Large intestine (tissue), 3 donors: ENCODE measurements at regions not wholly inside any gene's neighbourhood (a gene's known extent, or its start where the extent isn't known, plus 50 kb on each side); places are given as distances from the start of the nearest gene placed in this dataset.

Source experiments
- DNase-seq, 2 donors: peaks; one replicate each; pipeline versions ENCODE4 v3.0.0 to v3.0.0-alpha.2; 2013
- H3K27ac ChIP-seq: one replicate; pipeline ENCODE4 v1.5.1; 2013; ENCODE audit warnings: low read length
- H3K27me3 ChIP-seq: 2 replicates; pipeline ENCODE4 v1.6.1; 2013; ENCODE audit warnings: low read length; ENCODE audit not compliant: control insufficient read depth, insufficient read depth
- H3K36me3 ChIP-seq: 2 replicates; pipeline ENCODE4 v1.6.1; 2013; ENCODE audit warnings: low read length; ENCODE audit not compliant: control insufficient read depth, insufficient read depth
- H3K4me1 ChIP-seq: one replicate; pipeline ENCODE4 v1.6.1; 2013; ENCODE audit warnings: low read length; ENCODE audit not compliant: control insufficient read depth, insufficient read depth
- H3K4me3 ChIP-seq: one replicate; pipeline ENCODE4 v1.5.1; 2013; ENCODE audit warnings: low read length
- H3K9me3 ChIP-seq: one replicate; pipeline ENCODE4 v1.6.1; 2013; ENCODE audit warnings: mild to moderate bottlenecking, low read depth, low read length, moderate library complexity; ENCODE audit not compliant: control insufficient read depth
- WGBS: methylation state at CpG from one replicate; pipeline ENCODE4 v1.1.5; 2013; ENCODE audit warnings: low lambda C conversion rate; ENCODE audit not compliant: insufficient coverage; 5-methylcytosine and 5-hydroxymethylcytosine counted together

DNA sequence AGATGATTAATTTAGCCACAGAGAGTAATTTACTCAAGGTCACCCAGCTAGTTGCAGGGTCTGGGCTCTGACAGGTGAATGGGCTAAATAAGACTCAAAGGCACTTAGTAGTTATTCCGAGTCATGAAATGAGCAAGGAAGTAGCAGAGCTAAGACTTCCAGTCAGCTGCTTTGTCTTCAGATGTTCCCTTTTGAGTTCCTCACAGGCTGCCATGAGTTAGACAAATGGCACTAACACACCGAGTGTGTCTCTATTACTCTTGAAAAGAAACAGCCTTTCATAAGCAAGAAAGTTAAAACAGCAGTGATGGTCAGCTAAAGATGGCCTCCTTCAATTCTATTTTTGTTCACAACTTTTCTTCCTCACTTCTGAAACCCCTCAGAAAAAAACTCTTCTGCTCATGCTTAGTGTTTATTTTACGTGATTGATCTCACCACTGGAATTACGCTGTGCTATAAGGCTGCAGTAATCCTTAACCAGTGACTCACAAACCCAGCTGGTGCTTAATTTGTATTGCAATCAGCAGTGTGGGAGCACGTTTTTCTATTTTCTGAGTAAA is 389.1 kb downstream of the AASDHPPT start:
- Histone ChIP-seq H3K27ac (peak overlapping the region; percentile 30), H3K27me3 (no peaks in the 10 kb centered on the region), H3K4me3 (no peak overlapping the region), H3K9me3 (no peaks in the 10 kb centered on the region), H3K4me1 (peaks cover 53% of the 10 kb centered on the region), H3K36me3 (no peaks in the 10 kb centered on the region)
- WGBS: 20% methylated on average over 1 of the region's 5 CpGs
- peak; percentile 35 to 69 for DNase-seq

DNA sequence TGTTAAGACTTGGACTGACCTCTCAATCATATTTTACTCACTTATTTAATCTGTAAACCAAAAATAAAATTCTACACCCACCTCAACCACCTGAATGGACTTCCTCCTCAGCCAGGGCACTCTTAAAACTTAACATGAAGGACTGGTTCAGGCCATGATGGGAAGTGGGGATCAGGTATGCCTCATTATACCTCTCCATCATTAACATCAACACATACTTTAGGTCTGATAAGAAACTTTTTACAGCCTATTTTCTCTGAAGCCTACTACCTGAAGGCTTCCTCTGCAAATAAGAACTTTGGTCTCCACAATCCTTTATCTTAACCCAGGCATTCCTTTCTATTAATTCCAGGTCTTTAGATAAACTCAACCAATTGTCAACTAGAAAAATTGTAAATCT is 390.0 kb downstream of the AASDHPPT start:
- H3K4me1 ChIP-seq: peaks cover 52% of the 10 kb centered on the region
- H3K36me3 ChIP-seq: no peaks in the 10 kb centered on the region
- no peaks in the 10 kb centered on the region for H3K27me3 ChIP-seq
- no peaks in the 10 kb centered on the region for H3K9me3 ChIP-seq
- H3K27ac ChIP-seq: peak overlapping the region; percentile 67
- peak; percentile 29 to 68 for DNase-seq
- H3K4me3 ChIP-seq: no peak overlapping the region

DNA sequence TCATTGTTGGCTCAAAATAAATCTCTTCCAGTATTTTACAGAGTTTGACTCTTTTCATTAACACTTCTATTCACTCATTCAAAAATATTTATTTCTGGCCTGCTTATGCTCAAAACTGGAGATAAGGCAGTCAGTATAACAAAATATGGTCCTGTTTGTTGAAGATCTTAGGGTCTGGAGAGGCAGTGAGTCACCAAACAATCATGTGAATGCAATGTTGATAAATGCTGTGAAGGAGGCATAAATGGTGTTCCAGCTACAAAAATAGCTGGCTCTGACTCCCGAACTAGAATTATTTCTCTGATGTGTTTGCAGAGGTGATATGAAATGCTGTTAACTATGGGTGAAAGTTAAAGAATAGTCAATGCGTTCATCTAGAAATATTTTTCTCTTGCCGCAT is 390.6 kb downstream of the AASDHPPT start:
- peak; percentile 38 to 77 for DNase-seq
- no peaks in the 10 kb centered on the region for H3K27me3 ChIP-seq
- H3K9me3 ChIP-seq: no peaks in the 10 kb centered on the region
- H3K36me3 ChIP-seq: no peaks in the 10 kb centered on the region
- peaks cover 51% of the 10 kb centered on the region for H3K4me1 ChIP-seq
- H3K4me3 ChIP-seq: no peak overlapping the region
- no CpG with 5 or more reads among the region's 3 CpGs for WGBS
- peak overlapping the region; percentile 67 for H3K27ac ChIP-seq

DNA sequence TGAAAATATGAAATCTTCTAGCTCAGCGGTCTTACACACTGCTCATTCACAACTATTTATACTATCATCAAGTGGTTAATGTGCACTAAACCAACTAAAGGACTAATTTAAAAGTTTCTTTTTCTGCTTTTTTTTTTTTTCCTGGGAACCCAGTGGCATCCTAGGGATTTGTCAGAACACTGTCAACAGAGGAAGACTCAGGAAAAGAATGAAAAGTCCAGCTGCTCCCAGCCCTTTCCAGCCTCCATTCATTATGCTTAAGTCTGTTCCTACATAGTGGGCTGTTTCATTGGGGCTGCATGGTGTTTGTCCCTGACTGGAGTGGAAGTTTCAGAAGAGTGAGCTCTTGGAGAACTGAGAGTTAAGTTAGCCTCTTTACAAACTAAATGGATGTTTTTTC is 391.1 kb downstream of the AASDHPPT start:
- DNase-seq: no peak
- H3K27me3 ChIP-seq: no peaks in the 10 kb centered on the region
- H3K27ac ChIP-seq: peak overlapping the region; percentile 67
- WGBS: no CpG with 5 or more reads among the region's 1 CpG
- H3K4me3 ChIP-seq: no peak overlapping the region
- peaks cover 47% of the 10 kb centered on the region for H3K4me1 ChIP-seq
- no peaks in the 10 kb centered on the region for H3K36me3 ChIP-seq
- no peaks in the 10 kb centered on the region for H3K9me3 ChIP-seq

DNA sequence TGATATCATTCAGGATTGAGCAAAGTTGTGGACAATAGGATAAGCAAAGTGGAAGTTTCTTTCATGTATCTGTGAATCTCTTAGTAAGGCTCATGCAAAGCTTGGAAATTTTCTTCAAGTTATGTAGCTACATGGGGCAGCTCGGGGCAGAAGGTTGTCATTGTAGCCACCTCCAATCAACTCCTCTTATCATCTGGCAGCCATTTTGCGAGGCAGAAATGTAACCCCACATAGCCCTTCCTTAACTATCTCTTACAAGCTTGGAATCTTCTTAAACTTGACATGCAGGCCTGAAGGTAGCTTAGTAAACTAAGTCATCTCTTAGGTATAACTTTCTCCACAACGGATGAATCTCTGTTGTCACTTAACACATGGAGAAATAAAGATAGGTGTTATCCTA is 392.8 kb downstream of the AASDHPPT start:
- no peak overlapping the region for H3K27ac ChIP-seq
- H3K4me1 ChIP-seq: peaks cover 38% of the 10 kb centered on the region
- 100% methylated on average over 1 of the region's 3 CpGs for WGBS

DNA sequence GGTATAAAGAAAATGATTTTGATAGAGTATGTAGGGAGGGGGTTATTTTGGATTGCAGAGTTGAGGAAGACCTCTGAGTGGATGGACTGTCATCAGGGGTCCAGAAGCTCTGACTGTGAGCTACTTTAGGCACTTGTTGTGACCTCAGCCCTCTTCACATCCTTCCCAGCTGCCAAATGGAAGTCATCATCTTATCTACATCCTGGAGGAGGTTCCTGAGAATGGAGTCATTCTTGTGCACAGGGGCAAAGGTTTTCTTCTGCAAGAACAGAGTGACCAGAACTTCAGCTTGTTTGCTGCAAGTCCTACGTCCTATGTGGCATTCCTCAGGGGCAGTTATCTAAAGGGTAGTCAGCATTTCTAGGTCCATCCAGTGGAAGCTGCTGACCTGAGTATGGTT is 393.8 kb downstream of the AASDHPPT start:
- Histone ChIP-seq H3K9me3 (peaks cover 2% of the 10 kb centered on the region), H3K4me3 (no peak overlapping the region), H3K27ac (peak overlapping the region; percentile 50), H3K27me3 (no peaks in the 10 kb centered on the region), H3K4me1 (peaks cover 32% of the 10 kb centered on the region), H3K36me3 (no peaks in the 10 kb centered on the region)
- no CpG with 5 or more reads among the region's 1 CpG for WGBS
- peak; percentile 67 to 82 for DNase-seq

More for the DNA sequence above, 392.8 kb downstream of the AASDHPPT start:
- no peaks in the 10 kb centered on the region for H3K36me3 ChIP-seq
- DNase-seq: no peak
- no peak overlapping the region for H3K4me3 ChIP-seq
- H3K9me3 ChIP-seq: peaks cover 2% of the 10 kb centered on the region
- no peaks in the 10 kb centered on the region for H3K27me3 ChIP-seq

DNA sequence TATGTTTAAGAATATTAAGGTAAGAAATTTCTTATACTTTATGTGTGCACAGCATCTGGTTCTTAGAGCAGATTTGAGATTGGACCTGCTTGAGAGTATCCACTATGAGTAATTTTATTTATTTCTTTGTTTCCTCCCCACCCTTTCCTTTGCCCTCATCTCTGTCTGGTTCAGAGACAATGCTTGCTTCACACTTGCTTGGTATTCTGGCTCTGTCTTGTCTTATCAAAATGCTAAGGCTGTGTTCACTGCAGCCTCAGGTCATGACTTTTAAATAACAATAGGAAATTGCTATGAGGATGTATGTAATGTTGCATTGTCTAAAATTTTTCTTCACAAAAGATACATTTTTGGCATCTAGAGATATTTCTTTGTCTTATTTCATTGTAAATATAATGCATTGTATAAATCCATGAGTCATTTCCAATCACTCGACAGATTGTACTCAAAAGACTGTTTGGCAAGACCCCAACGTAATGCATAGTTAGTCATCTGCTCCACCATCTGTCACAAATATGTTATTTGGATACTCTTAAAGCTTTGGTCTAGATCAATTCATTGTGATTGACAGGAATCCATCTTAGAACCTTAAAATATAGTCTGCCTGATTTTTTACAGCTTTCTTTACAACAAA is 395.7 kb downstream of the AASDHPPT start:
- Histone ChIP-seq H3K27ac (no peak overlapping the region), H3K27me3 (no peaks in the 10 kb centered on the region), H3K4me1 (peaks cover 20% of the 10 kb centered on the region), H3K4me3 (no peak overlapping the region), H3K36me3 (no peaks in the 10 kb centered on the region), H3K9me3 (peaks cover 2% of the 10 kb centered on the region)
- WGBS: 100% methylated on average over 2 of the region's 2 CpGs
- DNase-seq: no peak

DNA sequence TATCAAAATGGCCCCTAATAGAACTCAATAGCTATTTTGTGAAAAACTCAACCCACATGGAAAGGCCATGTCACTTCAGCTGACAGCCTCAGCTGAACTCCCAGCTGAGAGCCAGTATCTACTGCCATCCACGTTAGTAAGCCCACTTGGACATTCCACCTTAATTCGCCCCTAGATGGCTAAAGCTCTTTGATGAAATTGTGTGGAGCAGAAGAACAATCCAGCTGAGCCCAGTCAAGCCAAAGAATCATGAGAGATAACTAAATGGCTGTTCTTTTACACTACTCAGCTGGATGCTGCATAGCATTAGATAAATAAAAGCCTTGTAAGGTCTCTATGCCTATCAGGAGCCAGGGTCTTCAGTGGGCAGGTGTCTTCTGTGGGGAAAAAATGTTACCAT is 396.8 kb downstream of the AASDHPPT start:
- no peak overlapping the region for H3K27ac ChIP-seq
- H3K27me3 ChIP-seq: no peaks in the 10 kb centered on the region
- H3K4me1 ChIP-seq: peaks cover 14% of the 10 kb centered on the region
- WGBS: no CpG with 5 or more reads among the region's 2 CpGs
- peaks cover 2% of the 10 kb centered on the region for H3K9me3 ChIP-seq
- no peaks in the 10 kb centered on the region for H3K36me3 ChIP-seq
- no peak overlapping the region for H3K4me3 ChIP-seq
- no peak for DNase-seq

DNA sequence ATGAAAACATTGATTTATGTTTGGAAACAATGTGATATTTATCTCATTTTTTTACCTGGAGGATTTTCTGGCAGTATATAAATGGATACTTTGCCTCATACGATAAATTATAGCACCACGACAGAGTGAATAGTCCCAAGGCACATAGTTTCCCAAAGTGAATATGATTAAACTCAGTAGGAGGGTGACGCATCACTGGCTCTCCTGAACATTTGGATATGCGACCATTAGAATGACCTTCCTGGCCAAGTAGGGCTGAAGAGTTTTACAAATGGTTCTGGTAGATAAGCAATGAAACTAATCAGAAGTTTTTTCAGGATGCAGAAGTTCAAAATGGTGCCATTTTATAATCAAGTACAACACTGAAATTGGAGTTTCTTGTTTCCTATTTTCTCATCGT is 397.7 kb downstream of the AASDHPPT start:
- Histone ChIP-seq H3K27ac (no peak overlapping the region), H3K27me3 (no peaks in the 10 kb centered on the region), H3K4me1 (peaks cover 14% of the 10 kb centered on the region), H3K36me3 (no peaks in the 10 kb centered on the region), H3K9me3 (peaks cover 2% of the 10 kb centered on the region), H3K4me3 (no peak overlapping the region)
- WGBS: 100% methylated on average over 1 of the region's 5 CpGs
- DNase-seq: no peak

DNA sequence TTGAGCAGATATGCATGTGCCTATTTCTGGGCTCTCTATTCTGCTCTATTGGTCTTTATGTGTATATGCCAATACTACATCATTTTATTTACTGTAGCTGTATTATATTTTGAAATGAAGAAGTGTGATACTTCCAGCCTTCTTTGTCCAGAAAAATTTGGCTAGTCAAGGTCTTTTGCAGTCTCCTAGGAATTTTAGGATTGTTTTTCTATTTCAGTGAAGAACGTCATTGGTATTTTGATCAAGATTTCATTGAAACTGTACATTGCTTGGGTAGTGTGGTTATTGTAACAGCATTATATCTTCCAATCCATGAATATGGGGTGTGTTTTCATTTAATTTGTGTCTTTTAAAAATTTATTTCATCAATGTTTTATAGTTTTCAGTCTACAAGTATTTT is 400.3 kb downstream of the AASDHPPT start:
- Histone ChIP-seq H3K4me3 (no peak overlapping the region), H3K9me3 (peaks cover 2% of the 10 kb centered on the region), H3K4me1 (peaks cover 4% of the 10 kb centered on the region), H3K27ac (no peak overlapping the region), H3K36me3 (no peaks in the 10 kb centered on the region), H3K27me3 (no peaks in the 10 kb centered on the region)
- WGBS: 100% methylated on average over 1 of the region's 1 CpG
- no peak for DNase-seq

DNA sequence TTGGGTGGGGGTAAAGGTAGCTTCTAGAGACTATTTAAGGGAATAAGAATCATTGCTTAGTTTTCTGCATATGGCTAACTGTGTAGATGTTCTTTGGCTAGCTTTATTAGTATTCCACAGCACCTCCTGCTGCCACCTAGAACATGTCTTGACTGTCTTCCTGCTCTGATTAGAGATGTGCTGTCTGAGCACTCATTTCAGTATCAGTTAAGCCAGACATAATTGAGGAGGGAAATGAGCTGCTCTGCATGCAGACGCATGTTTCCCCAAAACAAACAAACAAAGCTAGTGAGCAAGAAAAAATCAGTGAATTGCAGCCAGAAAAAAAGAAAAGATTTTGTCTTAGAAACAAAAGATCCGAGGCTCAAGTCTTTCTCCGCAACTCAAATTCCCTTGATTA is 402.2 kb downstream of the AASDHPPT start:
- Histone ChIP-seq H3K36me3 (no peaks in the 10 kb centered on the region), H3K27ac (no peak overlapping the region), H3K27me3 (no peaks in the 10 kb centered on the region), H3K4me1 (peaks cover 10% of the 10 kb centered on the region), H3K4me3 (no peak overlapping the region), H3K9me3 (peaks cover 2% of the 10 kb centered on the region)
- no peak for DNase-seq
- whole genome bisulfite sequencing: 73% methylated on average over 3 of the region's 3 CpGs
